ENCODE measurements at regions not wholly inside any gene's neighbourhood (a gene's known extent, or its start where the extent isn't known, plus 50 kb on each side); places are given as distances from the start of the nearest gene placed in this dataset.

DNA sequence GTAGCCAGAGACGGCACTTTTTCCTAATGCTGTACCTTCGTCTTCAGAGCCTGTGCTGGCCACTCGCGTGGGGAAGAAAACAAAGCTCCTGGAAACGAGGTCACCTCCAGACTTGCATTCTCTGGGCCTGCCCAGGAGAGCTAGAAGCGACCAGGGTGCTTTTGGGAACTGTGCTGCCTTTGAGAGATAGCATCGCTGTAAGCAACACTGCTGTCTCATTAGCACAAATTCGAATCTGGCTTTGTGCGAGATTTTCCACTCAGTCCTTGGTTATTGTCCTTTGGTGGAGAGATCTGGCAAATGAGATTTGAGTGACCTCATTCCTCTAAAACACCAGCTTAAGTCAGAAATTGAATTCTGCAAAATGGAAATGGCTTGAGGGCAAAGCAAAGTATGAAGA, 66.1 kb upstream of the TLR3 start:
- TF ChIP-seq, protein P1, sequence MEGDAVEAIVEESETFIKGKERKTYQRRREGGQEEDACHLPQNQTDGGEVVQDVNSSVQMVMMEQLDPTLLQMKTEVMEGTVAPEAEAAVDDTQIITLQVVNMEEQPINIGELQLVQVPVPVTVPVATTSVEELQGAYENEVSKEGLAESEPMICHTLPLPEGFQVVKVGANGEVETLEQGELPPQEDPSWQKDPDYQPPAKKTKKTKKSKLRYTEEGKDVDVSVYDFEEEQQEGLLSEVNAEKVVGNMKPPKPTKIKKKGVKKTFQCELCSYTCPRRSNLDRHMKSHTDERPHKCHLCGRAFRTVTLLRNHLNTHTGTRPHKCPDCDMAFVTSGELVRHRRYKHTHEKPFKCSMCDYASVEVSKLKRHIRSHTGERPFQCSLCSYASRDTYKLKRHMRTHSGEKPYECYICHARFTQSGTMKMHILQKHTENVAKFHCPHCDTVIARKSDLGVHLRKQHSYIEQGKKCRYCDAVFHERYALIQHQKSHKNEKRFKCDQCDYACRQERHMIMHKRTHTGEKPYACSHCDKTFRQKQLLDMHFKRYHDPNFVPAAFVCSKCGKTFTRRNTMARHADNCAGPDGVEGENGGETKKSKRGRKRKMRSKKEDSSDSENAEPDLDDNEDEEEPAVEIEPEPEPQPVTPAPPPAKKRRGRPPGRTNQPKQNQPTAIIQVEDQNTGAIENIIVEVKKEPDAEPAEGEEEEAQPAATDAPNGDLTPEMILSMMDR (conservative IDR thresholded peaks at IDR 0.05 in 1 of 2, IDR thresholded peaks at IDR 0.05 in 1 of 2; ENCODE audit: low read depth in 1 of 2, low read length in 2 of 2): no peak
- TF ChIP-seq EZH2 (IDR thresholded peaks at IDR 0.05; ENCODE audit: low read length, missing control alignments): no peak

Measured in fibroblast of lung (primary cell).